GM10266 (cell line): ENCODE measurements at regions not wholly inside any gene's neighbourhood (a gene's known extent, or its start where the extent isn't known, plus 50 kb on each side); places are given as distances from the start of the nearest gene placed in this dataset.

Experiments
- DNase-seq: peaks from one replicate; pipeline ENCODE4 v3.0.0; 2012; ENCODE audit errors: extremely low spot score
- TF ChIP-seq, protein P1 (sequence below): IDR thresholded peaks from 2 replicates; pipeline ENCODE4 v1.5.1; 2012; ENCODE audit warnings: mild to moderate bottlenecking, low read depth; ENCODE audit not compliant: control insufficient read depth, insufficient read depth; ENCODE audit errors: missing control alignments

DNA sequence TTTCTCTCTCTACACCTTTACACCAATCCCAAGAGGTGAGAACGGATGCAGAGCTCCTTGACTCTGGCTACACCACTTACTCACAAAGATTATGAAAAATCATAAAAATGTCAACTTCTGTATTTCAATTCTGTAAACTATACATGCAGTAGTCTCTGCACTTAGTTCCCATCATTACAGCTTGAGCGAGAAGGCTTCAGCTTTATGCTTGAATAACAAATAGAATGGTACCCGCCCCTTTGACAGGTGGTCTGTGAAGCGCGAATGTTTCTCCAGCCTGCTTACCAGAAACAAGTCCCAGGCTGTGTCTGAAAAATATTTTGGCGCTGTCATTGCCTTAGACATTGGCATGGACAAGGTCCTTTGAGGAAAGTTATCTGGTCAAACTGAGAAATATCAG, 562.4 kb upstream of the CLINT1 start:
- no peak for DNase-seq
- TF ChIP-seq, protein P1, sequence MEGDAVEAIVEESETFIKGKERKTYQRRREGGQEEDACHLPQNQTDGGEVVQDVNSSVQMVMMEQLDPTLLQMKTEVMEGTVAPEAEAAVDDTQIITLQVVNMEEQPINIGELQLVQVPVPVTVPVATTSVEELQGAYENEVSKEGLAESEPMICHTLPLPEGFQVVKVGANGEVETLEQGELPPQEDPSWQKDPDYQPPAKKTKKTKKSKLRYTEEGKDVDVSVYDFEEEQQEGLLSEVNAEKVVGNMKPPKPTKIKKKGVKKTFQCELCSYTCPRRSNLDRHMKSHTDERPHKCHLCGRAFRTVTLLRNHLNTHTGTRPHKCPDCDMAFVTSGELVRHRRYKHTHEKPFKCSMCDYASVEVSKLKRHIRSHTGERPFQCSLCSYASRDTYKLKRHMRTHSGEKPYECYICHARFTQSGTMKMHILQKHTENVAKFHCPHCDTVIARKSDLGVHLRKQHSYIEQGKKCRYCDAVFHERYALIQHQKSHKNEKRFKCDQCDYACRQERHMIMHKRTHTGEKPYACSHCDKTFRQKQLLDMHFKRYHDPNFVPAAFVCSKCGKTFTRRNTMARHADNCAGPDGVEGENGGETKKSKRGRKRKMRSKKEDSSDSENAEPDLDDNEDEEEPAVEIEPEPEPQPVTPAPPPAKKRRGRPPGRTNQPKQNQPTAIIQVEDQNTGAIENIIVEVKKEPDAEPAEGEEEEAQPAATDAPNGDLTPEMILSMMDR: no peak

DNA sequence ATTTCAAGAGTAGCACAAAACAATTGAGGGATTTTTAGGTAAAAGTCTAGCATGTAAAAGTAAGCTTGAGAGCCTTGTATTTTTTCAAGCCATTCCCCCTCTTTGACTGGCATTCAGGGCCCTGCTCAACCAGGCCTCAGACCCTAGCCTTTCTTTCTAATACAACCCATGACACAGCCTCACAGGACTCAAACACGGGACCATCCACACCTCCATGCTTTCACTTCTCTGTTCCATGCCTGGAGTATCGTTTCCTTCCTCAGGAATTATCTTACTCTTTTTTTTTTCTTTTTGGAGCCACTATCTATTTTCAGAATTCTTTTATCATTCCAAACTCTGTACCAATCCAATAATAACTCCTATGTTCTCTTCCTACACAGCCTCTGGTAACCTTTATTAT, 560.2 kb upstream of the CLINT1 start:
- TF ChIP-seq, protein P1: no peak
- no peak for DNase-seq

DNA sequence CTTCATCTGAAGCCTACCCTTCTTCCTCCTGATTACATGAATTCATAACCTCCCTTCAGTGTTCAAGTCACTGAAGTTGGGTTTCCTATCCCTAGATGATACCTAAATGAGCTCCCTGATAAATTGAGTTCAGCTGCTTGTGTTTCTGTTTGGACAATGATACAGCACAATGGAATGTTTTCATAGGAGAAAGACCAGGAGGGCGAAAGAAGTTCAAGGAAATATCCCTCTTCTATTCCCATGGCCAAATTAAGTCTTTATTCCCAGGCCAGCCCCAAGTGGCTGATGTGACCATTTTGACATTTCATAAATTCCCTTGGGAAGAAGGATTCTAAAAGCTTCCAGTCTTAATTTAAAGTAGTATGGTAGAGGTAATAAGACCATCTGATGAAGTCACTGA, 555.8 kb upstream of the CLINT1 start:
- DNase-seq: no peak
- TF ChIP-seq, protein P1: no peak

DNA sequence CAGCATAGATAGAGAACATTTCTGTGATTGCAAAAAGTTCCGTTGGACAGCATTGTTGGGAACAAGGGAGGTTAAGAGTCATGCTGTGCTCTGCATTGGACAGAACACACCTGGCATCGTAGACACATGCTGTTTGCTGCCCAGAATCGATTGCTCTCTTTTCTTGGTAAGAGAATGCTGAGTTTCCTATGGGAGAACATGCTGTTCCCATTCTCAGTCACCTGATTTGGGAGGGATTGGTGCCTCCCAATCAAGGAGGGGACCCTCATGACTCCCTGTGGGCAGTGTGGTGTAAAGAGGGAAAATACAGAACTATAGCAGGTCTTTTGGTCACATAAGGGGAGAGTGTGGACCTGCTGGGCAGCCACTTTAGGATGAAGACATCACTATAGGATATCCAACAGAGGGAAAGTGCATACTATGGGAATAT, 555.4 kb upstream of the CLINT1 start:
- TF ChIP-seq, protein P1: no peak

DNA sequence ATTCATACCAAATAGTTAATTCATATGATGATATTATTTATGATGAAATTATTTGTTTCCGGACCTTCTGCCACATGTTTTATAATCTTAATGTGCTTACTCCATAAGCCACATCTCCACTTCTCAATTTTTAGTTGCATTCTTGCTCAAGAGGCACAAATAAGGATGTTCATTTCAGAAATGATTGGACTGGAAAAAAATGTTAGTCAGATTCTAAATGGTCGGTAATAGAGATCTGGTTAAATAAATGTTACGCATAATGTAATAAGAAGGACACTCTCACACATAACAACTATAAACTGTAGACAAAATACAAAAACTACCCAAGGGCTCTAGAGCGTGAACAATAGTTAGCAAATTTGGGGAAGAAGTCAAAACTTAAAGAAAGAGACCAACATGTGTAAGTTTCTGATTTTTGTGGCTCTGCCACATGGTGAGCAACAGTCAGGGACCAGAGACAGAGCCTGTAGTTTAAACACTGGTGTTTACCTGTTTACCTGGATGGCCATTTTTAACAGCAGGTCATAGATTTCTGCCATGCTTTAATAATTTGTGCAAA, 554.3 kb upstream of the CLINT1 start:
- no peak for DNase-seq
- TF ChIP-seq, protein P1: no peak

More for the DNA sequence above, 555.4 kb upstream of the CLINT1 start:
- no peak for DNase-seq

DNA sequence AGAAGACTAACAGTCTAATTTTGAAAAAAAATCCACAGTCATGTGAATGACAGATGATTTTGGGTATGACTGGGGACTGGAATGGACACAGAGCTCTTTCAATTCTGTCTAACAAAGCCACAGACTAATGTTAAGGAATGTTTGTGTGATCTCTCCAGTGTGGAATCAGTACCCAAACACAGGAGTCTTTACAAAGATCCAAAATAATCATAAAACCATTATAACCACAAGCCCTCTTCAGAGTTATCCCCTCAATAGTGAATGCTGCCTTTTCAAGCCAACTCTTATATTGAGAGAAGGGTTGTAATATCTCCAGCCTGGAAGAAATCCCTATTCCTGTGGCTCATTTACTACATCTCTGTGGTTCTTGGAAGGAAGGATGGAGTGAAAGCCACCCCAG, 552.0 kb upstream of the CLINT1 start:
- TF ChIP-seq, protein P1: no peak
- DNase-seq: no peak

DNA sequence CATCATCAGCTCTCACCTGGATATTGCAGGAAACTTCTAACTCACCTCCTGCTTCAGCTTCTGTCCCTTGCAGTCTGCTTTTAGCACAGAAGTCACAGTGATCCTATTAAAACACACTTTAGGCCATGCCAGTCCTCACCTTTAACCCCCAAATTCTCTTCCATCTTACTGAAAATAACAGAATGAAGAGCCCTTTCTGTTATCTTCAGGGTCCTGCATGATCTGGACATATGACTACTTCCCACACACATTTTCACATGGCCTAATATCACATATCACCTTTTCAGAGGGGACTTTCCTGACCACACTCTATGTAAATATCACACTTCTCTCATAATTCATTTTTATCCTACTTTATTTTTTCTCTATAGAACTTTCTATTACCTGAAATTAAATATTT, 550.6 kb upstream of the CLINT1 start:
- TF ChIP-seq, protein P1: no peak
- peak; percentile 28 for DNase-seq
